ENCODE measurements at regions not wholly inside any gene's neighbourhood (a gene's known extent, or its start where the extent isn't known, plus 50 kb on each side); places are given as distances from the start of the nearest gene placed in this dataset.

- H3K9me3 Mint-ChIP-seq = no peaks in the 10 kb centered on the region
- H3K4me1 Mint-ChIP-seq = no peaks in the 10 kb centered on the region
- peaks cover 5% of the 10 kb centered on the region for H3K27me3 Mint-ChIP-seq (ENCODE audit: low read depth)
- no peak overlapping the region for H3K27ac Mint-ChIP-seq
- H3K4me3 Mint-ChIP-seq = no peak overlapping the region
- no peaks in the 10 kb centered on the region for H3K36me3 Mint-ChIP-seq (ENCODE audit: low read depth)
- TF ChIP-seq CTCF (IDR thresholded peaks at IDR 0.05; ENCODE audit: unreplicated experiment in 3 of 3) = no peak
These were observed 397.0 kb downstream of the GPAT3 start for GRCh38 chr4:83932750-83933391.

GRCh38 chr4:83931659-83932438 lies 395.9 kb downstream of the GPAT3 start:
- H3K4me3 Mint-ChIP-seq = no peak overlapping the region
- H3K9me3 Mint-ChIP-seq = no peaks in the 10 kb centered on the region
- H3K4me1 Mint-ChIP-seq = no peaks in the 10 kb centered on the region
- H3K27ac Mint-ChIP-seq = no peak overlapping the region
- no peak for TF ChIP-seq CTCF (IDR thresholded peaks at IDR 0.05; ENCODE audit: unreplicated experiment in 3 of 3)
- H3K27me3 Mint-ChIP-seq (ENCODE audit: low read depth) = no peaks in the 10 kb centered on the region
- H3K36me3 Mint-ChIP-seq (ENCODE audit: low read depth) = no peaks in the 10 kb centered on the region

- no peaks in the 10 kb centered on the region for H3K9me3 Mint-ChIP-seq
- no peak overlapping the region for H3K4me3 Mint-ChIP-seq
- TF ChIP-seq CTCF (IDR thresholded peaks at IDR 0.05; ENCODE audit: unreplicated experiment in 3 of 3) = no peak
- no peaks in the 10 kb centered on the region for H3K36me3 Mint-ChIP-seq (ENCODE audit: low read depth)
- H3K27me3 Mint-ChIP-seq (ENCODE audit: low read depth) = no peaks in the 10 kb centered on the region
- H3K4me1 Mint-ChIP-seq = no peaks in the 10 kb centered on the region
- no peak overlapping the region for H3K27ac Mint-ChIP-seq
These were observed 393.6 kb downstream of the GPAT3 start for GRCh38 chr4:83929550-83929949.

GRCh38 chr4:83926950-83927349 lies 391.0 kb downstream of the GPAT3 start:
- TF ChIP-seq CTCF (IDR thresholded peaks at IDR 0.05; ENCODE audit: unreplicated experiment in 3 of 3) = no peak
- H3K9me3 Mint-ChIP-seq = no peaks in the 10 kb centered on the region
- H3K4me3 Mint-ChIP-seq = no peak overlapping the region
- no peak overlapping the region for H3K27ac Mint-ChIP-seq
- no peaks in the 10 kb centered on the region for H3K36me3 Mint-ChIP-seq (ENCODE audit: low read depth)
- H3K27me3 Mint-ChIP-seq (ENCODE audit: low read depth) = no peaks in the 10 kb centered on the region
- no peaks in the 10 kb centered on the region for H3K4me1 Mint-ChIP-seq

GRCh38 chr4:83923341-83923740 lies 387.4 kb downstream of the GPAT3 start:
- Mint-ChIP-seq H3K36me3 (ENCODE audit: low read depth) (no peaks in the 10 kb centered on the region), H3K27me3 (ENCODE audit: low read depth) (no peaks in the 10 kb centered on the region), H3K4me3 (no peak overlapping the region), H3K4me1 (peaks cover 5% of the 10 kb centered on the region), H3K9me3 (no peaks in the 10 kb centered on the region), H3K27ac (no peak overlapping the region)
- TF ChIP-seq CTCF (IDR thresholded peaks at IDR 0.05; ENCODE audit: unreplicated experiment in 3 of 3) = no peak

GRCh38 chr4:83922402-83922801 lies 386.5 kb downstream of the GPAT3 start:
- Mint-ChIP-seq H3K27ac (no peak overlapping the region), H3K4me3 (no peak overlapping the region), H3K4me1 (peaks cover 5% of the 10 kb centered on the region), H3K27me3 (ENCODE audit: low read depth) (no peaks in the 10 kb centered on the region), H3K9me3 (no peaks in the 10 kb centered on the region), H3K36me3 (ENCODE audit: low read depth) (no peaks in the 10 kb centered on the region)
- TF ChIP-seq CTCF (IDR thresholded peaks at IDR 0.05; ENCODE audit: unreplicated experiment in 3 of 3) = no peak
